Hematopoietic multipotent progenitor cell treated with erythropoietin and hydrocortisone succinate and interleukin-3 and kit ligand, for 17 days (in vitro differentiated cells): ENCODE measurements at regions not wholly inside any gene's neighbourhood (a gene's known extent, or its start where the extent isn't known, plus 50 kb on each side); places are given as distances from the start of the nearest gene placed in this dataset.

Experiments used
- DNase-seq: peaks from one replicate; pipeline ENCODE4 v3.0.0-alpha.2; 2015; ENCODE audit warnings: low spot score

- no peak for DNase-seq
Measured at GRCh38 chr19:29323440-29324290, 110.7 kb upstream of the UQCRFS1 start.

DNA sequence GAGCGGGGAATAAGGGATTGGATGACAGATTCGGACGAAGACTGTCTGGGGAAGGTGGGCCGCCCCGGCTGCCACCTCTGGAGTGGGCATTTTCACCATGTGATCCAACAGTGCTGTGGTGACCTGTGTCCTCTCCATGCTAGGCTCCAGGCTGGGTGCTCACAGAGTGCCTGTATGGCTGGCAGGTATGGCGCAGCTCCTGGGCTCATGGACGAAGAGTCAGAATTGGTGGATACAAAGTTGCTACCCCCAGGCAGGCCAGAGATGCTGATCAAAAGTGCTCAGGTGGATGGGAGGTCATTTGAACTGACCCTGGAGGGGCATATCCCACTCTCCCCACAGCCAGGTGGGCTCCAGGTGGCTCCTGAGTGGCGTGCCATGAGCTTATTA, 111.3 kb upstream of the UQCRFS1 start:
- DNase-seq, result no peak

- no peak for DNase-seq
Measured at GRCh38 chr19:29324717-29325116, 111.8 kb upstream of the UQCRFS1 start.

DNA sequence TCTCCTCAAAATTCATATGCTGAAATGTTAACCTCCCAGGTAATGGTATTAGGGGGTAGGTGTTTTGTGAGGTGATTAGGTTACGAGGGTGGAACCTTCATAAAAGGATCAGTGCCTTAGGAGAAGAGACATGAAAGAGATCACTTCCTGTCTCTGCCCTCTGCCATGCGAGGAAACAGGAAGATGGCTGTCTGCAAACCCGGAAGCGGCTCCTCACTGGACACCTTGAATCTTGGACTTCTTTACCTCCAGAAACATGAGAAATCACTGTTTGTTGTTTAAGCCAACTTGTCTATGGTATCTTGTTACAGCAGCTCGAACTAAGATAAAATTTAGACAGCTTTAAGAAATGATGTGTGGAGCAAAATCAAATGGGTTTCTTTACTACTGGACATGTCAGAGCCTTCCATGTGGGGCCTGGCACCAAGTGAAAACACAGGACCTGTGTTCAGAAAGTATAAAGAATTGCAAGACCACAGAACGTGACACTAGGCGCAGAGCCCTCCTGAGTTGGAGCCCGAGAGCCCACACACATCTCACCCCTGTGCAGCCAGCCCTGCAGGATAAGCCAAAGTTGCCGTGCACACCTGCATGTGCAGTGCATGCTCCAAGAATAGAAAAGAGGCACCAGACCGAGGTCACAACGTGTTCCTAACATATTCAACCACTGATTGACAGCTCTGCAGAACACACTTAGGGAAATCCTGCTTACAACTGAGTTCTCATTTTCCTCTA, 112.5 kb upstream of the UQCRFS1 start:
- no peak for DNase-seq

DNA sequence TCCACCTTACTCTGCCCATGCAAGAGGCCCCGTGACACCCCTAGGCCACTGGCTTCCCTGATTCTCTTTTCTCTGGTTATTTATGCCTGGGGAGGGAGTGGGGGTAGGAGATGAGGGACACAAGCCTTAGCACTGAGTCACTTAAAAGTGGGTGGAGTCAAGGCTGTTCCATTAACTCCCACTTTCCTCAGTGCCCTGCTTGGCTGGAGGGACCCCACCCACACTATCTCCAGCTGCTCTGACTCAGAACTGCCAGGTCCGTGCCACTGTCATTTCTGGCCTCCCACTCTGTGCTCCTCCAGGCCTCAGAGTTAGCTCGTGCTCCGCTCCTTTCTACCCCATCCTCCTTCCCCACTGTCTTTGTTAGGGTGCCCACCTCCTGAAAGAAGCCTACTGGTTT, 113.4 kb upstream of the UQCRFS1 start:
- DNase-seq, result no peak

DNA sequence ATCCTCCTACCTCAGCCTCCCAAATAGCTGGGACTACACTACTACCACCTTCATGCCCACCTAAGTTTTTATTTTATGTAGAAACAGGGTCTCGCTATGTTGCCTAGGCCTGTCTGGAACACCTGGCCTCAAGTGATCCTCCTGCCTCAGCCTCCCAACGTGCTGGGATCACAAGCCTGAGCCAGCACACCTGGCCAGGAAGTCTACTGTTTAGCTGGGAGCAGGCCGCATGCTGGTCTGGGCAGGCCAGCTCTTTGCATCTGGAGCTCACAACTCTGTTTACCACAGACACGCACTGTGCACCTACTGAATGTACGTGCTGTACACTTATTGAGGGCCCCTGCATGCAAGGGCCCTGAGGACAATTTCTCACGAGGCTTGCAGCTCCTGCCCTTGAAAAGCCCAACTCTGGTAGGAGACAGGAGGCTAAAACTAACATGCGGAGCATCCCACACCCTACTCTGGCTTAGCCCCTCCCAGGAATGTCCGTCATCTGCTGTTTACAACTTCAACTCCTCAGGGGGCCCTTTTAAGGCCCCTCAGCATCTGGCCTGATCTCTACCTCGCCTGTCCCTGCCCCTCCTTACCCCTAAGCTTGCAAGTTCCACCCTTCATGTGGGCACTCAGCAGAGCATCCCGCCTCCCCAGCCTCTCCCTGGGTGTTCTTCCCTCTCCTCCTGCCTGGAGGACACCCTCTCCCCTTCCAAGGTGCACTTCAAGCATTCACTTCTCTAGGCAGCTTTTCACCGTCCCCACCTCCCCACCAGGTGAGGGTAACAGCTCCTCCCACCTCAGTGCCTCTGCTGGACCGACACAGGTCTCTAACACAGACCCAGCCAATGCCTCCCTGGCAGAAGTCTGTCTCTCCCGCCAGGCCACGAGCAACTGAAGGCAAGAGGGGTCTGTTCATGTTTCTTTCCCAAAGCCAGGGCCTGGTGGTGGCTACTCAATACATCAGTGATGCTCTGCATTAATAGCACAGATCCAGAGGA, 114.2 kb upstream of the UQCRFS1 start:
- DNase-seq, result no peak

GRCh38 chr19:29328586-29328985, 115.6 kb upstream of the UQCRFS1 start:
- DNase-seq, result no peak

GRCh38 chr19:29329460-29330134, 116.6 kb upstream of the UQCRFS1 start:
- DNase-seq, result no peak

DNA sequence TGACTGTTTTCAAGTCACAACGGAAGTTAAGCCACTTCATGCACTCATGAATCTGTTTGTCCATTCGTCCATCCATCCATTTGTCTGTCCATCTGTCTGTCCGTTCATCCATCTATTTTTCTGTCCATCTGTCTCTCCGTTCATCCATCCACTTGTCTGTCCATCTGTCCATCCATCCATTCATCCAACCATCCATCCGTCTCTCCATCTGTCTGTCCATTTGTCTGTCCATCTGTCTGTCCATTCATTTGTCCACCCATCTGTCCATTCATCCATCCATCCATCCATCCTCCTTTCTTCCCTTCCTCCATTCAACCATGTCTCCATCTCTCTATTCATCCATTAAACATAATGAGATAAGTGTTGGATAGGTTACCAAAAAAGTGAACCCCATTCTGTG, 123.5 kb upstream of the UQCRFS1 start:
- no peak for DNase-seq

- no peak for DNase-seq
Measured at GRCh38 chr19:29337029-29337428, 124.1 kb upstream of the UQCRFS1 start.

GRCh38 chr19:29338480-29338879, 125.5 kb upstream of the UQCRFS1 start:
- DNase-seq, result no peak

GRCh38 chr19:29342721-29343120, 129.8 kb upstream of the UQCRFS1 start:
- no peak for DNase-seq

- DNase-seq, result no peak
Measured at GRCh38 chr19:29364224-29364726, 151.3 kb upstream of the UQCRFS1 start.

GRCh38 chr19:29364999-29365398, 152.0 kb upstream of the UQCRFS1 start:
- no peak for DNase-seq

DNA sequence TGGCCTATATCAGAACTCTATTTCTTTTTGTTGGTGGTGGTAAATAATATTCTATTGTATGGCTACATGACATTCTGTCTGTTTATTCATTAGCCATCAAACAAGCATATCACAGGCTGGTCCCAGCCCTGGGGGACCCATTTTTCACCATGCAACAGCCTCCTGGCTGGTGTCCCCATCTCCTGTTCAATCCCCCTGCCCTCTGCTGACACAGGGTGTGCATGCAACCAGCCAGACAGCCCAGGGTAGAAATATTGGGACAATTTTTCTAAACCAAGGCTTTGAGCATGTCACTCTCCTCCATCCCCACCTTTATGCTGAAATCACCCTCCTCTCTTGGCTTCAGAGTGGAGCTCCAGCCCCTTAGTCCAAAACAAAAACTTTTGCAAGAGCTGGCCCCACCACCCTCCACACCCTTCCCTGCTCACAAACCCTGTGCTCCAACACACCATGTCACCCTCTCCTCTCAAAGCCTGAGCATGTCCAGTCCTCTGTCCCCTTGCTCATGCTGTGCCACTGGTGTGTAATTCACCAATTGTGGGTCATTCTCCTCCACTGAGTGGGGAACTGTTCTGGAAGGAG, 153.0 kb upstream of the UQCRFS1 start:
- no peak for DNase-seq

DNA sequence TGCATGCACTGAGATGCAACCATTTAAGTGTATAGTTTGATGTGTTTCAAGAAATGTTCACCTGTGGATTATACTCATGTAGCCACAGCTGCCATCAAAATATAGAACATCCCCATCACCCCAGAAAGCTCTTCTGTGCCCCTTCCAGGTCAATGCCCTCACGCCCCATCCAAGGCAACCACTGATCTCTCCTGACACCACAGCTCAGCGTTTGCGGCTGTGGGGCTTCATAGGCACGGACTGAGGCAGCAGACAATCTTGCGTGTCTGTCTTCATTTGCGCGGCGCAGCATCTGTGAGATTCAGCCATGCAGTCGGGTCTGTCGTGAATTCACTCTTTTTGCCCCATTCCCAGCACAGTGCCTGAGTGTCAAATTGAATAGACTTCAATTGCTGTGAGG, 153.8 kb upstream of the UQCRFS1 start:
- DNase-seq, result no peak

- no peak for DNase-seq
Measured at GRCh38 chr19:29367791-29368222, 154.9 kb upstream of the UQCRFS1 start.

DNA sequence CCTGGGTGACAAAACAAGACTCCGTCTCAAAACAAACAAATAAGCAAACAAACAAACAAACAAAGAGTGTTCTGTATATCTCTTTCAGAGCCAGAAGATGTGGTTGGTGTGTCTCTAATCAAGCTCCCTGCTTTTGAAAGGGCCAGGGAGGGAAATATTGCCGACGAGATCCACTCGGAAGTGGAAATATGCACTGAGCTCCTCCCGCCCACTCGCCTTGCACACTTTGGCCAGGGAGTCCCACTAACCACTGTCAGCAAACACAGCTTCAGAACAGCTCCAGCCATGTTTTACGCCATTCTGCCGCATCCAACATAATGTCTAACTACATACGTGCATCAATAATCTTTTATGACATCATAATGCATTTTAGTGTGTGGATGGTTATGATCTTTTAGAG, 155.5 kb upstream of the VSTM2B start:
- DNase-seq, result no peak

GRCh38 chr19:29371251-29372090, 154.3 kb upstream of the VSTM2B start:
- no peak for DNase-seq

DNA sequence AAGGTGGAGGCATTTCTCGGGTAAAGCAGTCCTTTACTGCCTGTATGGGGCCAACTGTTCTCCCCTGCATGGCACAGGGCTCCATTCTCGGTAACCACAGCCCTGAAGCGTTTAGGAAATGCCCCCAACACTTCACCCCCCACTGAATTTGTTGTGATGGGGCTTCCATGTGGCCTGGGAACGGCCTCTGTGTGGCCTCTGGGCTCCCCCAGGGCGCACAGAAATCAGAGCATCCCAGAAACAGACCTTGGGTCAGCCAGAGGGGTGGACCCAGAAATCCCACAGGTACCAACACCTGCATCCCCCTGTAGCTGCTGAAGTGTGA, 153.7 kb upstream of the VSTM2B start:
- DNase-seq, result no peak
